Subcutaneous abdominal adipose tissue (tissue), 5 donors: ENCODE measurements at regions not wholly inside any gene's neighbourhood (a gene's known extent, or its start where the extent isn't known, plus 50 kb on each side); places are given as distances from the start of the nearest gene placed in this dataset.
"Not testable (repeated sequence)": the region's sequence is repeated elsewhere in the genome, so short reads cannot be mapped to it uniquely, and the experiment has no call there.

ENCODE experiments used
- H3K27ac ChIP-seq: one replicate; pipeline ENCODE4 v1.7.0; 2013; ENCODE audit warnings: low read depth, mild to moderate bottlenecking, inconsistent platforms, low read length, moderate library complexity
- H3K27me3 ChIP-seq, 5 donors: one replicate each; pipeline ENCODE4 v1.7.0; 2013; ENCODE audit warnings: low read length in 5 of 5, inconsistent platforms in 1 of 5; ENCODE audit not compliant: control insufficient read depth in 5 of 5, insufficient read depth in 4 of 5
- H3K36me3 ChIP-seq, 5 donors: one replicate each; pipeline ENCODE4 v1.7.0; 2013; ENCODE audit warnings: low read length in 5 of 5; ENCODE audit not compliant: control insufficient read depth in 5 of 5, insufficient read depth in 5 of 5
- H3K4me1 ChIP-seq, 5 donors: one replicate each; pipeline ENCODE4 v1.7.0; 2013; ENCODE audit warnings: low read length in 5 of 5, mild to moderate bottlenecking in 3 of 5, moderate library complexity in 1 of 5; ENCODE audit not compliant: control insufficient read depth in 5 of 5, insufficient read depth in 5 of 5
- H3K4me3 ChIP-seq, 5 donors: one replicate each; pipeline ENCODE4 v1.7.0; 2013; ENCODE audit warnings: low read length in 5 of 5, low read depth in 1 of 5
- H3K9ac ChIP-seq, 5 donors: one replicate each; pipeline ENCODE4 v1.7.0; 2013; ENCODE audit warnings: low read length in 5 of 5, mild to moderate bottlenecking in 4 of 5, moderate library complexity in 3 of 5
- H3K9me3 ChIP-seq, 5 donors: one replicate each; pipeline ENCODE4 v1.7.0; 2013; ENCODE audit warnings: low read length in 5 of 5; ENCODE audit not compliant: control insufficient read depth in 5 of 5
- donor health status: healthy.
- donor health status: healthy.
- donor health status: healthy.
- donor health status: healthy.
- donor health status: healthy.

DNA sequence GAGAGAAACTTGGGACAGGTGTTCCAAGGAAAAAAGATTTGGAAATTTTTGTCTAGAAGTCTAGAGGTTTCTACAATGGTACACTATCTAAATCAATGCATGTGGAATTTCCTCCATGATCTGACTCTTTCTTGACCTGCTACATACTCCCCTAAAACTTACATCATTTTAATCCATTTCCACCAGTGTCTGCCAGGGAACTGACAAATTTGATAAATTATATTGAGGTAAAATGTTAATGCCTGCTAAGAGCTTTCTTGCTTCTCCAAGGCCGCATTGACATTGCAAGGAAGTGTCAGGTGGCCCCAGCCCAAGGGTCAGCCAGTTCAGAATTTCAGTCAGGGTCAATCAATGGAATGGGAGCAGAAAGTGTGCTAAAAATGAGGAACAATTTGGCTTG, 163.4 kb upstream of the FBXL17 start:
- Histone ChIP-seq H3K9me3 (no peaks in the 10 kb centered on the region), H3K27ac (no peak overlapping the region), H3K4me3 (no peak overlapping the region), H3K9ac (no peak overlapping the region), H3K4me1 (peaks cover 0 to 16% (median 5%) of the 10 kb centered on the region in 5 donors), H3K27me3 (no peaks in the 10 kb centered on the region), H3K36me3 (no peaks in the 10 kb centered on the region)

DNA sequence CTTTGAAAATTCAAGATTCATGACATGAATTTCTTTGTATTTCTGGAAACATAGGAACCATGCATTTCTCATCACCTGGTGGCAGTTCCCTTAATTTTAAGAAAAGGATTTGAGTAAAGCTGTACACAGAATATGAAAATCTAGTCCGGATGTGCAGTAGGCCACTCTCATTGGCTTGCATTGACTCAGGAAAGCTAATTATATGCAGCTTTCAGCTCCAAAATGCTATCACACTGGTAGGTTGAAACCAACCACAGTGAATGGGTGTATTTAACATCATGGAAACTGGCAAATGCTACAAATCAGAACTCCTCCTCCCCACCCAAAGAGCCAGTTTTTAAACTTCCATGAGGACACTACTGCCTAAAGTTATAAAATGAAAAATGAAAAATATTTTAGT, 161.6 kb upstream of the FBXL17 start:
- Histone ChIP-seq H3K4me1 (peaks cover 0 to 23% (median 5%) of the 10 kb centered on the region in 5 donors), H3K9ac (no peak overlapping the region), H3K9me3 (no peaks in the 10 kb centered on the region), H3K27ac (no peak overlapping the region), H3K27me3 (no peaks in the 10 kb centered on the region), H3K4me3 (no peak overlapping the region), H3K36me3 (no peaks in the 10 kb centered on the region)

DNA sequence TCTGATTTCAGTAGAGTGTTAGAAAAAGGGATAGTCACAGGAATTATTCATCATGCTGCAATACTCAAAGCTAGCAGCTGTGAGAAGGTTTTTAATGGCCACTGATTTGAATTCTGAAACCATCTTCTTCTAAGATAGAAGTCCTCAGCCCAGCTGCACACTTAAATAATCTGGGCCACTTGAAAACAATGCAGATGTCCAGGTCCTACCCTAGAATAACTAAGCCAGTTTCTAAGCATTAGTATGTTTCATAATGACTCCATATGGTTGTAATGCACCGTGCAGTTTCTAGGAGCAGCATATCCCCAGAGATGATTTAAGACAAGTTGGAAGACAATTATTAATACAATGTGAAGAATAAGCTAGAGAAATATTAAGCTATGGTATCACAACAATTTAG, 159.9 kb upstream of the FBXL17 start:
- H3K4me1 ChIP-seq, result peaks cover 0 to 30% (median 5%) of the 10 kb centered on the region in 5 donors
- no peak overlapping the region for H3K9ac ChIP-seq
- no peaks in the 10 kb centered on the region for H3K9me3 ChIP-seq
- no peaks in the 10 kb centered on the region for H3K36me3 ChIP-seq
- H3K27ac ChIP-seq, result no peak overlapping the region
- H3K27me3 ChIP-seq, result no peaks in the 10 kb centered on the region
- H3K4me3 ChIP-seq, result no peak overlapping the region

DNA sequence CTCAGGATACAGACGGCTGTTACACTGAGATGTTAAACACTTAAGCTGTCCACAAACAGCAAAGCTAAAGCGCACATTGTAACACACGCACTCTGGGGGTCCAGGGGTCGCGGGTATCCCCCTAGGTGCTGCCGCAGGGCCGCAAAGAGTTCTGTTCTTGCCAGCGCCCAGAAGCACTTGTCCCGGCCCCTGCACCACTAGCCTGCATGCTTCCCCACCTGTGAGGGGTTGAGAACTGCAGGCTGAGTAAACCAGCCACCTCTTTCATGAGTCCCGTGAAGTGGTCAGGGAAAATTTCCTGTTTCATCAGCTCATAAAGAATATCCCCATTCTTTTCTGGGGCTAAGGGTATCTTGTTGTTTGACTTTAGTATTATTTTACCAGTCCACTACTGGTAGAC, 154.4 kb upstream of the FBXL17 start:
- H3K9me3 ChIP-seq, result no peaks in the 10 kb centered on the region
- H3K27ac ChIP-seq, result no peak overlapping the region
- H3K36me3 ChIP-seq, result no peaks in the 10 kb centered on the region
- H3K9ac ChIP-seq, result no peak overlapping the region
- H3K4me1 ChIP-seq, result peaks cover 0 to 17% (median 0%) of the 10 kb centered on the region in 5 donors
- H3K4me3 ChIP-seq, result no peak overlapping the region
- no peaks in the 10 kb centered on the region for H3K27me3 ChIP-seq

DNA sequence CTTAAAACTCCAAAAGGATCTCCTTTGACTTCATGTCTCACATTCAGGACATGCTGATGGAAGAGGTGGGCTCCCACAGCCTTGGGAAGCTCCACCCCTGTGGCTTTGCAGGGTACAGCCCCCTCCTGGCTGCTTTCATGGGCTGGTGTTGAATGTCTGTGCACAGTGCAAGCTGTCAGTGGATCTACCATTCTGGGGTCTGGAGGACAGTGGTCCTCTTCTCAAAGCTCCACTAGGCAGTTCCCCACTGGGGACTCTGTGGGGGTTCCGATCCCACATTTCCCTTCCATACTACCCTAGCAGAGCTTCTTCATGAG, 150.2 kb upstream of the FBXL17 start:
- not testable (repeated sequence) for H3K9ac ChIP-seq, H3K9me3 ChIP-seq, H3K27ac ChIP-seq, H3K4me3 ChIP-seq, H3K4me1 ChIP-seq, H3K27me3 ChIP-seq, H3K36me3 ChIP-seq

DNA sequence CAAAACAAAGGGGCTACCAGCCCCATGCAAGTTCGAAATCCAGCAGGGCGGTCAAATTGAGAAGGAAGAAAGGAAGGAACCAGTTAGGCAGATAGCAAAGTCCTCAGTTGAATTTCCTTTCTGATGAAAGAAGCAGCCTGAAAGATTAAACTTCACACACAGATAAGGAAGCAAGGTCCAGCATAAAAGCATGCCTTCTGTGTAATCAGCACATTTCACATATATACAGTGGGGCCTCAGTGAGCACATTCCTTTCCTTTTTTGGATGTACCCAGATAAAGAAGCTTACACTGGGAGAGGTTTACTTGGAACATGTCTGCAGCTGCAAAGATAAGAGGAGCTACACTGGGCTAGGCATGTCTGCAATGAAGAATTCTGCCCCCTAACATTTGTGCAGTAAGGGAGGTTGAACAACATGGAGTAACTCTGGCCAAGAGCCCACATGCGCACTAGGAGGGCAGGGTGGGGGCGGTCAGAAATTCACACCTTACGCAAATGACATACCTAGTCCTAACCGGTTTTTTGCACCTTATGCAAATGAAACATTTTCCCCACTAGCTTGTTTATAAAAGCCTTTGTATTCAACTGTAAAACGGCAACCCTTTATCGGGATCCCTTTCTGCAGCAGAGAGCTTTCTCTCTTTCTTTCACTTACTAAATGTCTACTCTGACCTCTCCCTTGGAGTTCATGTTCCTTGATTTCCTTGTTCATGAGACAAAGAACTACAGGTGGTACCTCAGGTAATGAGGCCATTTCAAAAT, 149.7 kb upstream of the FBXL17 start:
- H3K27ac ChIP-seq, result no peak overlapping the region
- no peaks in the 10 kb centered on the region for H3K36me3 ChIP-seq
- no peak overlapping the region for H3K4me3 ChIP-seq
- no peaks in the 10 kb centered on the region for H3K9me3 ChIP-seq
- H3K4me1 ChIP-seq, result peaks cover 0 to 3% (median 0%) of the 10 kb centered on the region in 5 donors
- H3K9ac ChIP-seq, result no peak overlapping the region
- no peaks in the 10 kb centered on the region for H3K27me3 ChIP-seq

DNA sequence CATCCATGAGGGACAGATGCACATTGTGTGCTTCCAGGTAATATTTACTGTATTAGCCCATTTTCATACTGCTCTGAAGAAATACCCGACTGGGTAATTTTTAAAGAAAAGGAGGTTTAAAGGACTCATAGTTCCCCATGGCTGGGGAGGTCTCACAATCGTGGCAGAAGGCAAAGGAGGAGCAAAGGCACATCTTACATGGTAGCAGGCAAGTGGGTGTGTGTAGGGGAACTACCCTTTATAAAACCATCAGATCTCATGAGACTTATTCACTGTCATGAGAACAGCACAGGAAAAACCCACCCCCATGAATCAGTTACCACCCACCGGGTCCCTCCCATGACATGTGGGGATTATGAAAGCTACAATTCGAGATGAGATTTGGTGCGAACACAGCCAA, 148.8 kb upstream of the FBXL17 start:
- Histone ChIP-seq H3K9me3 (no peaks in the 10 kb centered on the region), H3K36me3 (no peaks in the 10 kb centered on the region), H3K27me3 (no peaks in the 10 kb centered on the region), H3K9ac (no peak overlapping the region), H3K4me1 (peaks cover 0 to 3% (median 0%) of the 10 kb centered on the region in 5 donors), H3K27ac (no peak overlapping the region), H3K4me3 (no peak overlapping the region)

DNA sequence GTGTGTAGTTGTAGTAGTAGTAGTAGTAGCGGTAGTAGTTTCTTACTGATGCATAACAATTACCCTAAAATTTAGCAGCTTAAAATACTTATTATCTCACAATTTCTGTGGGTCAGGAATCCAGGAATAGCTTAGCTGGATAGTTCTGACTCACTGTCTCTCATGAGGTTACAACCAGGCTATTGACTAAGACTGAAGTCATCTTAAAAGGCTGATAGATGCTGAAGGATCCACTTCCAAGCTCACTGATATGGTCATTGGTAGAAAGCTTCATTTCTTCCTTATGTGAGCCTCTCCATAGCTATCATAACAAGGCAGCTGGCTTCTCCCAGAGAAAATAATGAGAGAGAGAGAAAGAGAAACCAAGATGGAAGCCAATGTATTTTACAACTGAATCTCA, 147.5 kb upstream of the FBXL17 start:
- Histone ChIP-seq H3K4me3 (no peak overlapping the region), H3K4me1 (peaks cover 0 to 3% (median 0%) of the 10 kb centered on the region in 5 donors), H3K9ac (no peak overlapping the region), H3K9me3 (no peaks in the 10 kb centered on the region), H3K36me3 (no peaks in the 10 kb centered on the region), H3K27ac (no peak overlapping the region), H3K27me3 (no peaks in the 10 kb centered on the region)

DNA sequence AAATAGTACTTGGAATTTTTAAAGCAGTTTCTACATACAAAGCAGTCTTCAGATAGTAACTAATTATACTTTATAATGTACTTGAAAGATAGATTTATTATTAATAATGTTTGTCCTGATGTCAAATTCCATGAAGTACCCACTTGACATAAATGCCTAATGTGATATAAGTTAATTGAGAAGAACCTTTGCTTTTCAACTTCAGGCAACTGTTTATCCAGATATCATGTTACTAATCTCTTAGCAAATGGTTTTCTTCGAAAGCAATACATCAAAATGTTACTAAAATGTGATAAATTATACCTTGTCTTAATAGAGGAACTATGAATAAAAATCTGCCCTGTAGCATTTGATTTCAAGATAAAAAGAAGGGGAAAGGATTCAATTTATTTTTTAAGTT, 146.8 kb upstream of the FBXL17 start:
- Histone ChIP-seq H3K36me3 (no peaks in the 10 kb centered on the region), H3K4me3 (no peak overlapping the region), H3K27me3 (no peaks in the 10 kb centered on the region), H3K9me3 (no peaks in the 10 kb centered on the region), H3K4me1 (peaks cover 0 to 3% (median 0%) of the 10 kb centered on the region in 5 donors), H3K9ac (no peak overlapping the region), H3K27ac (no peak overlapping the region)

DNA sequence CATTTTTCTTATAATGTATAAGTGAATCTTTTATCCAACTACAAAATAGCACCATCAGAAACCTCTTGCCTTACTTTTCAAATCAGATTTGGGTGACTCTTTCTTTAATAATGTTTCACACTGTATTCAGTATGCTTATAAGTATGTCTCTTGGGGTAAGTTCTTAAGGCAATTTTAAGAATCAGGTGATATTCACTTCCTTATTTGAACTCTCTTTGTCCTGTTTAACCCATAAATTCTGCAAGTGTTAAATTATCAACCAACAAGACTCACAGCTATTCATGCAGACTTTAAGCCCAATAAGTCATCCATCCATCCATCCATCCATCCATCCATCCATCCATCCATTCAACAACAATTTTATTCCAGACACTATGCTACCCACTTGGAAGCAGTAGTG, 142.7 kb upstream of the FBXL17 start:
- H3K4me3 ChIP-seq, result no peak overlapping the region

More for the DNA sequence above, 142.7 kb upstream of the FBXL17 start:
- Histone ChIP-seq H3K27me3 (no peaks in the 10 kb centered on the region), H3K27ac (no peak overlapping the region), H3K9me3 (no peaks in the 10 kb centered on the region), H3K4me1 (no peaks in the 10 kb centered on the region), H3K36me3 (no peaks in the 10 kb centered on the region), H3K9ac (no peak overlapping the region)
